Activated T-cell treated with anti-CD3 and anti-CD28 coated beads, Interleukin-2, amount 50 U/mL, for 4 hours (primary cell): ENCODE measurements at regions not wholly inside any gene's neighbourhood (a gene's known extent, or its start where the extent isn't known, plus 50 kb on each side); places are given as distances from the start of the nearest gene placed in this dataset.

Source experiments
- ATAC-seq, 2 donors: fragments of 200-7000 bp; cut with Tn5 transposase; one replicate each; pipeline ENCODE4 v1.10.0; 2021
- DNase-seq: peaks from one replicate; pipeline ENCODE4 v3.0.0-alpha.2; 2020
- H3K27me3 Mint-ChIP-seq: one replicate; pipeline ENCODE4 v1.8.0; 2021; ENCODE audit warnings: low read depth, mixed read lengths
- H3K36me3 Mint-ChIP-seq: one replicate; pipeline ENCODE4 v1.8.0; 2022; ENCODE audit warnings: mixed read lengths; ENCODE audit not compliant: insufficient read depth
- H3K4me1 Mint-ChIP-seq: one replicate; pipeline ENCODE4 v1.8.0; 2021; ENCODE audit warnings: low read depth, mixed read lengths
- H3K4me3 Mint-ChIP-seq: one replicate; pipeline ENCODE4 v1.8.0; 2021; ENCODE audit warnings: mild to moderate bottlenecking, moderate library complexity, mixed read lengths
- H3K9me3 Mint-ChIP-seq: one replicate; pipeline ENCODE4 v1.8.0; 2021; ENCODE audit warnings: mixed read lengths

GRCh38 chr19:33948651-33949335 lies 152.1 kb downstream of the KCTD15 start:
- Mint-ChIP-seq H3K9me3 (no peaks in the 10 kb centered on the region), H3K36me3 (no peaks in the 10 kb centered on the region), H3K4me1 (no peaks in the 10 kb centered on the region), H3K4me3 (no peak overlapping the region), H3K27me3 (peaks cover 9% of the 10 kb centered on the region)
- no peak for DNase-seq
- no peak for ATAC-seq

GRCh38 chr19:33950091-33950750 lies 153.6 kb downstream of the KCTD15 start:
- H3K4me3 Mint-ChIP-seq, result no peak overlapping the region
- DNase-seq (no peak), ATAC-seq (no peak)
- no peaks in the 10 kb centered on the region for H3K36me3 Mint-ChIP-seq
- no peaks in the 10 kb centered on the region for H3K9me3 Mint-ChIP-seq
- no peaks in the 10 kb centered on the region for H3K4me1 Mint-ChIP-seq
- peaks cover 9% of the 10 kb centered on the region for H3K27me3 Mint-ChIP-seq

GRCh38 chr19:33953023-33953422 lies 156.4 kb downstream of the KCTD15 start:
- no peak overlapping the region for H3K4me3 Mint-ChIP-seq
- H3K27me3 Mint-ChIP-seq, result peaks cover 9% of the 10 kb centered on the region
- H3K36me3 Mint-ChIP-seq, result no peaks in the 10 kb centered on the region
- no peaks in the 10 kb centered on the region for H3K4me1 Mint-ChIP-seq
- H3K9me3 Mint-ChIP-seq, result no peaks in the 10 kb centered on the region
- no peak for ATAC-seq
- no peak for DNase-seq

- Mint-ChIP-seq H3K27me3 (peaks cover 10% of the 10 kb centered on the region), H3K4me1 (no peaks in the 10 kb centered on the region), H3K4me3 (no peak overlapping the region), H3K36me3 (no peaks in the 10 kb centered on the region), H3K9me3 (no peaks in the 10 kb centered on the region)
- ATAC-seq, result no peak
- no peak for DNase-seq
Measured at GRCh38 chr19:33953592-33953991, 156.9 kb downstream of the KCTD15 start.

- Mint-ChIP-seq H3K27me3 (peaks cover 12% of the 10 kb centered on the region), H3K4me3 (no peak overlapping the region), H3K9me3 (no peaks in the 10 kb centered on the region), H3K36me3 (no peaks in the 10 kb centered on the region), H3K4me1 (no peaks in the 10 kb centered on the region)
- no peak for ATAC-seq
- DNase-seq, result no peak
Measured at GRCh38 chr19:33954686-33955085, 158.0 kb downstream of the KCTD15 start.

GRCh38 chr19:33956941-33957340 lies 160.3 kb downstream of the KCTD15 start:
- no peak for DNase-seq
- H3K4me1 Mint-ChIP-seq, result no peaks in the 10 kb centered on the region

GRCh38 chr19:33957804-33958203 lies 161.1 kb downstream of the KCTD15 start:
- Mint-ChIP-seq H3K4me3 (no peak overlapping the region), H3K36me3 (no peaks in the 10 kb centered on the region), H3K4me1 (no peaks in the 10 kb centered on the region), H3K27me3 (peaks cover 11% of the 10 kb centered on the region), H3K9me3 (no peaks in the 10 kb centered on the region)
- DNase-seq (no peak), ATAC-seq (no peak)

More at GRCh38 chr19:33956941-33957340, 160.3 kb downstream of the KCTD15 start:
- H3K27me3 Mint-ChIP-seq, result peaks cover 13% of the 10 kb centered on the region
- H3K36me3 Mint-ChIP-seq, result no peaks in the 10 kb centered on the region
- H3K4me3 Mint-ChIP-seq, result no peak overlapping the region
- no peak for ATAC-seq
- H3K9me3 Mint-ChIP-seq, result no peaks in the 10 kb centered on the region

GRCh38 chr19:33960566-33960965 lies 163.9 kb downstream of the KCTD15 start:
- H3K4me3 Mint-ChIP-seq, result no peak overlapping the region
- DNase-seq, result no peak
- H3K36me3 Mint-ChIP-seq, result no peaks in the 10 kb centered on the region
- H3K27me3 Mint-ChIP-seq, result peaks cover 6% of the 10 kb centered on the region
- no peaks in the 10 kb centered on the region for H3K9me3 Mint-ChIP-seq
- no peaks in the 10 kb centered on the region for H3K4me1 Mint-ChIP-seq
- ATAC-seq, result no peak

GRCh38 chr19:33962161-33962560 lies 165.5 kb downstream of the KCTD15 start:
- Mint-ChIP-seq H3K4me1 (no peaks in the 10 kb centered on the region), H3K4me3 (no peak overlapping the region), H3K9me3 (peaks cover 7% of the 10 kb centered on the region), H3K36me3 (peaks cover 3% of the 10 kb centered on the region), H3K27me3 (peaks cover 7% of the 10 kb centered on the region)
- no peak for DNase-seq
- no peak for ATAC-seq

- DNase-seq, result no peak
- H3K4me3 Mint-ChIP-seq, result no peak overlapping the region
- no peak for ATAC-seq
- H3K36me3 Mint-ChIP-seq, result peaks cover 3% of the 10 kb centered on the region
- peaks cover 7% of the 10 kb centered on the region for H3K27me3 Mint-ChIP-seq
- H3K9me3 Mint-ChIP-seq, result peaks cover 8% of the 10 kb centered on the region
- no peaks in the 10 kb centered on the region for H3K4me1 Mint-ChIP-seq
Measured at GRCh38 chr19:33963514-33963913, 166.8 kb downstream of the KCTD15 start.

GRCh38 chr19:33971073-33971472 lies 174.4 kb downstream of the KCTD15 start:
- DNase-seq, result no peak
- H3K4me3 Mint-ChIP-seq, result no peak overlapping the region
- no peak for ATAC-seq
- H3K27me3 Mint-ChIP-seq, result peaks cover 16% of the 10 kb centered on the region
- H3K9me3 Mint-ChIP-seq, result peaks cover 40% of the 10 kb centered on the region
- H3K4me1 Mint-ChIP-seq, result no peaks in the 10 kb centered on the region
- H3K36me3 Mint-ChIP-seq, result peaks cover 3% of the 10 kb centered on the region

GRCh38 chr19:33977756-33978685 lies 181.4 kb downstream of the KCTD15 start:
- ATAC-seq, result no peak
- peaks cover 19% of the 10 kb centered on the region for H3K9me3 Mint-ChIP-seq
- H3K4me1 Mint-ChIP-seq, result no peaks in the 10 kb centered on the region
- DNase-seq, result no peak
- no peak overlapping the region for H3K4me3 Mint-ChIP-seq
- H3K27me3 Mint-ChIP-seq, result peaks cover 44% of the 10 kb centered on the region
- no peaks in the 10 kb centered on the region for H3K36me3 Mint-ChIP-seq

GRCh38 chr19:33982706-33983105 lies 186.0 kb downstream of the KCTD15 start:
- Mint-ChIP-seq H3K36me3 (no peaks in the 10 kb centered on the region), H3K9me3 (peaks cover 32% of the 10 kb centered on the region), H3K27me3 (peaks cover 37% of the 10 kb centered on the region), H3K4me3 (no peak overlapping the region), H3K4me1 (no peaks in the 10 kb centered on the region)
- ATAC-seq, result no peak
- no peak for DNase-seq

GRCh38 chr19:33988601-33989000 lies 183.7 kb upstream of the LSM14A start:
- Mint-ChIP-seq H3K27me3 (peaks cover 27% of the 10 kb centered on the region), H3K4me3 (no peak overlapping the region), H3K36me3 (no peaks in the 10 kb centered on the region), H3K9me3 (peaks cover 54% of the 10 kb centered on the region), H3K4me1 (no peaks in the 10 kb centered on the region)
- DNase-seq (no peak), ATAC-seq (no peak)
